Mesenchymal stem cell (in vitro differentiated cells and primary cell): ENCODE measurements at regions not wholly inside any gene's neighbourhood (a gene's known extent, or its start where the extent isn't known, plus 50 kb on each side); places are given as distances from the start of the nearest gene placed in this dataset.
"Not testable (repeated sequence)": the region's sequence is repeated elsewhere in the genome, so short reads cannot be mapped to it uniquely, and the experiment has no call there.

Source experiments
- DNase-seq: peaks from one replicate; pipeline ENCODE4 v3.0.0-alpha.2; 2013
- H2AFZ ChIP-seq: one replicate; pipeline ENCODE4 v1.6.1; 2013; ENCODE audit warnings: low read depth, mild to moderate bottlenecking, control low read depth, inconsistent platforms, low read length, moderate library complexity
- H2AK5ac ChIP-seq: 2 replicates; pipeline ENCODE4 v1.6.1; 2013; ENCODE audit warnings: low read length, moderate library complexity, mild to moderate bottlenecking, inconsistent platforms; ENCODE audit not compliant: severe bottlenecking
- H2BK120ac ChIP-seq: one replicate; pipeline ENCODE4 v1.6.1; 2013; ENCODE audit warnings: low read depth, mild to moderate bottlenecking, inconsistent platforms, low read length, moderate library complexity
- H2BK12ac ChIP-seq, 2 experiments: one replicate each; pipeline ENCODE4 v1.6.1; 2013; ENCODE audit warnings: inconsistent platforms in 2 of 2, low read length in 2 of 2, mild to moderate bottlenecking in 2 of 2, moderate library complexity in 2 of 2, control low read depth in 1 of 2
- H2BK15ac ChIP-seq: one replicate; pipeline ENCODE4 v1.6.1; 2013; ENCODE audit warnings: mild to moderate bottlenecking, low read depth, inconsistent platforms; ENCODE audit not compliant: poor library complexity, severe bottlenecking
- H2BK5ac ChIP-seq: 2 replicates; pipeline ENCODE4 v1.6.1; 2013; ENCODE audit warnings: low read depth, mild to moderate bottlenecking, low read length, control low read depth, inconsistent platforms; ENCODE audit not compliant: poor library complexity, severe bottlenecking
- H3K14ac ChIP-seq, 2 experiments: one replicate each; pipeline ENCODE4 v1.6.1; 2013; ENCODE audit warnings: inconsistent platforms in 2 of 2, low read length in 2 of 2, control low read depth in 1 of 2, mild to moderate bottlenecking in 1 of 2, moderate library complexity in 1 of 2
- H3K18ac ChIP-seq, 2 experiments: one replicate each; pipeline ENCODE4 v1.6.1; 2013; ENCODE audit warnings: inconsistent platforms in 2 of 2, low read length in 2 of 2, control low read depth in 1 of 2, low read depth in 1 of 2, mild to moderate bottlenecking in 1 of 2
- H3K23ac ChIP-seq, 2 experiments: one replicate each; pipeline ENCODE4 v1.6.1; 2013; ENCODE audit warnings: inconsistent platforms in 2 of 2, low read length in 2 of 2, mild to moderate bottlenecking in 2 of 2, moderate library complexity in 2 of 2, control low read depth in 1 of 2
- H3K27ac ChIP-seq: 2 replicates; pipeline ENCODE4 v1.5.1; 2013; ENCODE audit warnings: mild to moderate bottlenecking, moderate library complexity, low read length, control low read depth, inconsistent platforms; ENCODE audit not compliant: poor library complexity, severe bottlenecking
- H3K27me3 ChIP-seq, 2 experiments: 2 replicates each; pipeline versions ENCODE4 v1.6.1 to v1.7.0; 2013; ENCODE audit warnings: low read length in 2 of 2, mild to moderate bottlenecking in 2 of 2, moderate library complexity in 2 of 2, control low read depth in 1 of 2, inconsistent platforms in 1 of 2; ENCODE audit not compliant: control insufficient read depth in 1 of 2, insufficient read depth in 1 of 2
- H3K36me3 ChIP-seq, 2 experiments: 2 replicates each; pipeline versions ENCODE4 v1.6.1 to v1.7.0; 2013; ENCODE audit warnings: low read length in 2 of 2, control low read depth in 1 of 2, inconsistent platforms in 1 of 2, low read depth in 1 of 2, mild to moderate bottlenecking in 1 of 2; ENCODE audit not compliant: insufficient read depth in 2 of 2, control insufficient read depth in 1 of 2
- H3K4ac ChIP-seq, 2 experiments: one replicate each; pipeline ENCODE4 v1.6.1; 2013; ENCODE audit warnings: inconsistent platforms in 2 of 2, low read length in 2 of 2, mild to moderate bottlenecking in 2 of 2, moderate library complexity in 2 of 2, control low read depth in 1 of 2, low read depth in 1 of 2
- H3K4me1 ChIP-seq: 2 replicates; pipeline ENCODE4 v1.6.1; 2013; ENCODE audit warnings: low read depth, low read length, control low read depth; ENCODE audit not compliant: control insufficient read depth, insufficient read depth
- H3K4me2 ChIP-seq: 2 replicates; pipeline ENCODE4 v1.6.1; 2013; ENCODE audit warnings: low read length, mild to moderate bottlenecking, inconsistent platforms; ENCODE audit not compliant: poor library complexity, severe bottlenecking
- H3K4me3 ChIP-seq, 2 experiments: 2 replicates each; pipeline versions ENCODE4 v1.5.1 to v1.7.0; 2013; ENCODE audit warnings: low read length in 2 of 2, mild to moderate bottlenecking in 2 of 2, control low read depth in 1 of 2, low read depth in 1 of 2; ENCODE audit not compliant: insufficient read depth in 1 of 2
- H3K79me1 ChIP-seq: replicated peaks from 2 replicates; pipeline ENCODE4 v1.6.1; 2013; ENCODE audit warnings: mild to moderate bottlenecking, control low read depth, low read length, inconsistent platforms; ENCODE audit not compliant: poor library complexity, severe bottlenecking
- H3K9ac ChIP-seq: 2 replicates; pipeline ENCODE4 v1.7.0; 2013; ENCODE audit warnings: mild to moderate bottlenecking, low read length, moderate library complexity
- H3K9me3 ChIP-seq: 2 replicates; pipeline ENCODE4 v1.7.0; 2013; ENCODE audit warnings: mild to moderate bottlenecking, low read length; ENCODE audit not compliant: control insufficient read depth
- H4K8ac ChIP-seq: one replicate; pipeline ENCODE4 v1.6.1; 2013; ENCODE audit warnings: inconsistent platforms, mild to moderate bottlenecking, low read length, moderate library complexity
- H4K91ac ChIP-seq: one replicate; pipeline ENCODE4 v1.6.1; 2013; ENCODE audit warnings: mild to moderate bottlenecking, low read length, inconsistent platforms
- WGBS: methylation state at CpG from one replicate; pipeline ENCODE4 v1.1.7; 2013; ENCODE audit warnings: mixed read lengths; 5-methylcytosine and 5-hydroxymethylcytosine counted together

DNA sequence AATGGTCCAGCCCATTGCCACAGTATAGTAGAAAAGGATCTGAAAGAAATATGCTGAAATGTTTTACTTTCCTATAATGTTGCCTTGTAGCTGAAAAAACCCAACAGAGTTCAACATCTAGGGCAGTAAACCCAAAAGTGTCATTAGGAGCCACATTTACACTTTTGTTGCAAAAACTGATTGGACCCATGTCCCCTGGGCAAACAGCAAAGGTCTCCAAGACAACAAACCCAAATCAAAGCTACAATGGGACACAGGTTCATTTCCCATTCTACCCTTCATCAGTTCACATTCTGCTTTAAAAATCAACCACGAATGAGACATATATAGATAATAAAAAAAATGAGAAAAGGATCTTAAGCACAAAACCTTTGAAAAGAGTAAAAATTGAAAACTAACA lies 744.8 kb downstream of the PCDH17 start:
- Histone ChIP-seq H3K36me3 (no peaks in the 10 kb centered on the region), H3K23ac (no peak overlapping the region), H3K4me3 (no peak overlapping the region), H2AFZ (no peak overlapping the region), H3K9me3 (no peaks in the 10 kb centered on the region), H3K79me1 (no peaks in the 10 kb centered on the region), H2BK15ac (no peak overlapping the region), H4K8ac (no peak overlapping the region), H3K14ac (no peak overlapping the region), H3K18ac (no peak overlapping the region), H2BK5ac (no peak overlapping the region), H4K91ac (no peak overlapping the region), H2BK120ac (no peak overlapping the region), H3K4me2 (no peak overlapping the region), H2AK5ac (no peak overlapping the region), H3K27ac (no peak overlapping the region), H3K4me1 (no peaks in the 10 kb centered on the region), H2BK12ac (no peak overlapping the region), H3K27me3 (no peaks in the 10 kb centered on the region), H3K9ac (no peak overlapping the region), H3K4ac (no peak overlapping the region)
- DNase-seq: no peak
- no CpG with 5 or more reads among the region's 1 CpG for WGBS

DNA sequence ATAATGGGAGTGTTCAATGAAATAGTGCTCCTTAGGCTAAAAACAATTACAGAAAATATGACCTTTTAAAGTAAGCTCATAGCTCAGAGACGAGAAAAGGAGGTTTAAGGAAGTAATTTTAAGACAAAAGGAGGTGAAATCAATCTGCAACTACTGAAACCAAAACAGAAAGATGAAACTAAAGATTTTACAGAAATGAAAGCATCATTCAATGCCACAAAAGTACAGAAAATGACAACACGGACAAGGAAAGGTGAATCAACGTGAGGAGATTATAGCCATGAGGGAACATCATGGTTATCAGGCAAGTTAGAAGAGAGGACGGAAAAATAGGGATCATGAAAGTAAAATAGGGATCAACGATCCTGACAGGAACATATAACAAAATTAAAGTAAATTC lies 745.2 kb downstream of the PCDH17 start:
- Histone ChIP-seq H3K27me3 (no peaks in the 10 kb centered on the region), H2AK5ac (no peak overlapping the region), H3K14ac (no peak overlapping the region), H3K4me3 (no peak overlapping the region), H2AFZ (no peak overlapping the region), H2BK5ac (no peak overlapping the region), H3K18ac (no peak overlapping the region), H3K9me3 (no peaks in the 10 kb centered on the region), H3K4ac (no peak overlapping the region), H3K36me3 (no peaks in the 10 kb centered on the region), H3K79me1 (no peaks in the 10 kb centered on the region), H3K4me1 (no peaks in the 10 kb centered on the region), H3K23ac (no peak overlapping the region), H3K27ac (no peak overlapping the region), H2BK12ac (no peak overlapping the region), H2BK120ac (no peak overlapping the region), H3K4me2 (no peak overlapping the region), H3K9ac (no peak overlapping the region), H2BK15ac (no peak overlapping the region), H4K8ac (no peak overlapping the region), H4K91ac (no peak overlapping the region)
- DNase-seq: no peak
- WGBS: 100% methylated on average over 1 of the region's 5 CpGs

DNA sequence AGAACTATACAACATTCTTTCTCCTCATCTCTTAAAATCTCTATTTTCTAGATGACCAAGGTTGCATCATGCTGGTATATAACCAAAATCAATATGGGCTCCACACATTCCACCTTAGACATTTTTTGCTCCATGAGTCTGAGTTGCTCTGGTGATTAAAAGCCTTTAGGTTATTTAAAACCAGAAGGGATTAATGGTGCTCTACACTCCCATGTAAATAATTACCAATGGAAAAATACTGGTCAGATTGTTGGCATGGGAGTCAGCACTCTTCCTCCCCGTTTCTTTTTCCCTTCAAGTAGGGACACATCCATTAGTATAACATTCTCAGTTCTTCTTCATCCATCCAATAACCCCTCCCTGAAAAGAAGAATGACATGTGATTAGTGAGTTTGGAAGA lies 747.7 kb downstream of the PCDH17 start:
- Histone ChIP-seq H4K8ac (no peak overlapping the region), H2AK5ac (no peak overlapping the region), H3K9ac (no peak overlapping the region), H4K91ac (no peak overlapping the region), H2BK5ac (no peak overlapping the region), H3K4me1 (no peaks in the 10 kb centered on the region), H3K9me3 (no peaks in the 10 kb centered on the region), H2BK15ac (no peak overlapping the region), H3K79me1 (no peaks in the 10 kb centered on the region), H3K27me3 (no peaks in the 10 kb centered on the region), H3K4ac (no peak overlapping the region), H3K23ac (no peak overlapping the region), H3K14ac (no peak overlapping the region), H3K4me3 (no peak overlapping the region), H3K27ac (no peak overlapping the region), H3K4me2 (no peak overlapping the region), H2AFZ (no peak overlapping the region), H3K36me3 (no peaks in the 10 kb centered on the region), H2BK12ac (no peak overlapping the region), H2BK120ac (no peak overlapping the region), H3K18ac (no peak overlapping the region)
- no peak for DNase-seq
- no CpG with 5 or more reads among the region's 1 CpG for whole genome bisulfite sequencing

DNA sequence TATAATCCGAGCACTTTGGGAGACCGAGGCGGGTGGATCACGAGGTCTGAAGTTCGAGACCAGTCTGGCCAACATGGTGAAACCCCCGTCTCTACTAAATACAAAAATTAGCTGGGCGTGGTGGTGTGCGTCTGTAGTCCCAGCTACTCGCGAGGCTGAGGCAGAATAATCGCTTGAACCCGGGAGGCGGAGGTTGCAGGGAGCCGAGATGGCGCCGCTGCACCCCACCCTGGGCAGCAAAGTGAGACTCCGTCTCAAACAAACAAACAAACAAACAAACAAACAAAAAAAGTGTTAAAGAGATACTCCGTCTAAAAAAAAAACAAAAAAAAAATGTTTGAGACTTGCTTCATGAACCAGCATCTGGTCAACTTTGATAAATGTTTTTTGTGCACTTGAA lies 753.8 kb downstream of the PCDH17 start:
- H3K18ac ChIP-seq, H2AK5ac ChIP-seq, H3K4me2 ChIP-seq, H4K8ac ChIP-seq, H3K27ac ChIP-seq, H3K9ac ChIP-seq, H3K4me3 ChIP-seq, H3K23ac ChIP-seq, H3K9me3 ChIP-seq, DNase-seq, H2BK5ac ChIP-seq, H3K4ac ChIP-seq, H3K4me1 ChIP-seq, H3K79me1 ChIP-seq, H3K27me3 ChIP-seq, H4K91ac ChIP-seq, H2BK15ac ChIP-seq, H2AFZ ChIP-seq, H2BK120ac ChIP-seq, H3K14ac ChIP-seq, H3K36me3 ChIP-seq, H2BK12ac ChIP-seq: not testable (repeated sequence)
- WGBS: 98% methylated on average over 17 of the region's 18 CpGs
